ENCODE measurements at regions not wholly inside any gene's neighbourhood (a gene's known extent, or its start where the extent isn't known, plus 50 kb on each side); places are given as distances from the start of the nearest gene placed in this dataset.

- Histone ChIP-seq H3K9ac (replicated peaks in 1 of 4; ENCODE audit: extremely low read depth in 1 of 4, low read depth in 3 of 4, low read length in 3 of 4) (no peak overlapping the region), H2AFZ (ENCODE audit: low read length) (no peak overlapping the region)
Measured at GRCh38 chr5:25568294-25568693, 923.5 kb upstream of the CDH10 start.

More at GRCh38 chr5:25568294-25568693, 923.5 kb upstream of the CDH10 start:
- H2AK5ac ChIP-seq (ENCODE audit: low read depth, low read length) = no peak overlapping the region
- H3K27me3 ChIP-seq (replicated peaks in 1 of 4; ENCODE audit: control insufficient read depth in 3 of 4, extremely low read depth in 1 of 4, insufficient read depth in 3 of 4, low read length in 3 of 4) = no peaks in the 10 kb centered on the region
- H2BK20ac ChIP-seq (ENCODE audit: low read length) = no peak overlapping the region
- peak overlapping the region in 1 of 4 experiments; percentile 30; a peak in 1 of 8 replicates for H3K4me3 ChIP-seq (ENCODE audit: extremely low read depth in 1 of 4, insufficient read depth in 2 of 4, low read depth in 3 of 4, low read length in 4 of 4)
- POLR2A ChIA-PET (ENCODE audit: partially characterized antibody) = interaction anchor here (0.8 to 2.1 kb wide), 3 partner anchors 11 to 126 kb away, joined by 3 to 12 read pairs (median 4); no protein-coding TSS in a partner anchor
- H3K79me2 ChIP-seq (ENCODE audit: control insufficient read depth in 1 of 2, insufficient read depth in 2 of 2, low read length in 2 of 2) = no peaks in the 10 kb centered on the region
- no peak overlapping the region for H3K18ac ChIP-seq (ENCODE audit: extremely low read depth, low read length)
- no peak overlapping the region for H2BK15ac ChIP-seq (ENCODE audit: low read length)
- 67% methylated on average over 1 of the region's 1 CpG; no CpG with 5 or more reads in 1 of the 2 experiments for WGBS, 2 experiments (ENCODE audit: extremely low coverage in 1 of 2, insufficient coverage in 1 of 2, insufficient read length in 1 of 2, insufficient replicate concordance in 2 of 2, low coverage in 1 of 2, low lambda C conversion rate in 2 of 2, missing lambda C conversion rate in 1 of 2)
- H3K36me3 ChIP-seq (ENCODE audit: control insufficient read depth in 2 of 4, insufficient read depth in 4 of 4, low read length in 3 of 4) = peaks cover 0 to 2% (median 0%) of the 10 kb centered on the region in 4 experiments; a peak in 1 of 8 replicates
- no peak overlapping the region for H2BK12ac ChIP-seq (ENCODE audit: low read depth, low read length)
- H3K4ac ChIP-seq (replicated peaks; ENCODE audit: insufficient read length, low read depth, low read length) = no peak overlapping the region
- H3K56ac ChIP-seq (replicated peaks; ENCODE audit: insufficient read length, low read depth, low read length) = no peak overlapping the region
- DNase-seq (ENCODE audit: low read depth in 1 of 2, low spot score in 2 of 2) (no peak), FAIRE-seq (no peak)
- peaks cover 0 to 5% (median 3%) of the 10 kb centered on the region in 4 experiments; a peak in 4 of 7 replicates for H3K4me1 ChIP-seq (replicated peaks in 1 of 4; ENCODE audit: control insufficient read depth in 3 of 4, insufficient read depth in 4 of 4, low read length in 3 of 4)
- H3K14ac ChIP-seq (ENCODE audit: insufficient read length) = no peak overlapping the region
- H4K91ac ChIP-seq (replicated peaks; ENCODE audit: insufficient read length, low read length) = no peak overlapping the region
- no peaks in the 10 kb centered on the region for H3K79me1 ChIP-seq (ENCODE audit: low read depth, low read length)
- TF ChIP-seq POU5F1 (IDR thresholded peaks at IDR 0.05; ENCODE audit: low read depth, low read length) (0 out of 2 replicates have a peak, but pooled peaks have one; percentile 16), BRCA1 (IDR thresholded peaks at IDR 0.05; ENCODE audit: low read depth, low read length) (no peak), CEBPB (IDR thresholded peaks at IDR 0.05; ENCODE audit: low read depth, low read length) (peak; percentile 79)
- no peak overlapping the region for H3K23ac ChIP-seq (ENCODE audit: insufficient read length)
- H3K9me3 ChIP-seq (ENCODE audit: insufficient read depth in 2 of 2, low read depth in 1 of 2, low read length in 1 of 2) = peaks cover 2 to 4% of the 10 kb centered on the region in 2 experiments
- H2BK120ac ChIP-seq (replicated peaks; ENCODE audit: low read depth, low read length) = no peak overlapping the region
- no peaks in the 10 kb centered on the region for H4K20me1 ChIP-seq (replicated peaks in 1 of 2; ENCODE audit: control insufficient read depth in 1 of 2, insufficient read depth in 2 of 2, low read length in 2 of 2)
- no peak overlapping the region for H2BK5ac ChIP-seq (ENCODE audit: low read depth, low read length)
- CTCF ChIA-PET (ENCODE audit: partially characterized antibody) = interaction anchor here (1.2 kb wide), 1 partner anchor 290 kb away, joined by 4 read pairs; no protein-coding TSS in a partner anchor
- H4K8ac ChIP-seq (ENCODE audit: extremely low read depth, insufficient read depth, low read length) = no peak overlapping the region
- H3K27ac ChIP-seq (ENCODE audit: low read depth, low read length) = no peak overlapping the region
- H3K4me2 ChIP-seq (ENCODE audit: insufficient read depth in 1 of 2, low read depth in 2 of 2, low read length in 2 of 2) = no peak overlapping the region
- no peak overlapping the region for H4K5ac ChIP-seq (ENCODE audit: insufficient read length, low read depth, low read length)
- no peaks in the 10 kb centered on the region for H3K23me2 ChIP-seq (ENCODE audit: low read depth, low read length)

Measured in H1 (cell line).